ENCODE measurements at regions not wholly inside any gene's neighbourhood (a gene's known extent, or its start where the extent isn't known, plus 50 kb on each side); places are given as distances from the start of the nearest gene placed in this dataset.

DNA sequence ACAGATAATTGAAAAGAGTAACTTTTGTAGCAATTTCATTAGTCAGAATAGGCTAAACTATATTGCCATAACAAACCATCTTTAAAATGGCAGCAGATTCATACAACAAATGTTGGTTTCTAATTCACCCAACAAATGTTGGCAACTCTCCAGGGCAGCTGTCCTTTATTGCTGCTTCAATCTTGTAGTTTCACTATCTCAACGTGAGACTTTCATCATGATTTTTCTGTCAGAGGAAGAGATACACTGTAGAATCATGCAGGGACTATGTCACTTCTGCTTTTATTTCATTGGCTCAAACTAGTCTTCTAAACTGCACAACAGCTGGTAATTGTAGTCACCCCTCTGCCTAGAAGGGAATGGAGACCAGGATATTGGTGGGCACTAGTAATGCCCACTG, 174.2 kb downstream of the TANC2 start:
- no peak for TF ChIP-seq TARDBP (IDR thresholded peaks at IDR 0.05)
- no peak for TF ChIP-seq SP1 (IDR thresholded peaks at IDR 0.05)
- TF ChIP-seq HDGF (IDR thresholded peaks at IDR 0.05; ENCODE audit: borderline replicate concordance) = no peak
- TF ChIP-seq SUZ12 (IDR thresholded peaks at IDR 0.05) = no peak
- no peak for TF ChIP-seq ARNT (IDR thresholded peaks at IDR 0.05)
- TF ChIP-seq ELF4 (IDR thresholded peaks at IDR 0.05) = no peak
- no peak for TF ChIP-seq L3MBTL2 (conservative IDR thresholded peaks at IDR 0.05)
- TF ChIP-seq FOXK2 (IDR thresholded peaks at IDR 0.05) = no peak

Data from HEK293T (cell line).